Activated CD4-positive, alpha-beta T cell treated with anti-CD3 and anti-CD28 coated beads, Interleukin-2, Interleukin-4, amounts not matched to agents 100 ng/mL and 50 ng/mL, durations not matched to agents 16 hours and 8 hours (primary cell): ENCODE measurements at regions not wholly inside any gene's neighbourhood (a gene's known extent, or its start where the extent isn't known, plus 50 kb on each side); places are given as distances from the start of the nearest gene placed in this dataset.

Experiments used
- DNase-seq: peaks from one replicate; pipeline ENCODE4 v3.0.0-alpha.2; 2020; ENCODE audit warnings: low spot score

DNA sequence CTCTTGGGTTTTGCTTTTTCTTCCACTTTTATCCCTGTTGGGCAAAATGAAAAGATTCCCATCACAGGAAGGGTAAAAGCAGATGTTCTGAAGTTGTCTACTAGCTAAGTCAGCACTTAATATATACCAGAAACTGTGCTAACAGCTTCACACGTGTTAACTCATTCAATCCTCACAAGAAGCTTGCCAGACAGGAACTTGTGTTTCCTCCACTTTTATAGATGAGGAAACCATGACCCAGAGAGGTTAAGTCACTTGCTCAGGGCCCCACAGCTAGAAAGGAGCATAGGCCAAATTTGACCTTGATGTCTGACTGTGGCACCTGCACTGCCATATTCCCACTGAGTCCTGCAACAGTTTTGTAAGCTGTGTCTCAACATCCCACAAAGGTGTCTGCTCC is 76.8 kb upstream of the EPC2 start:
- no peak for DNase-seq

DNA sequence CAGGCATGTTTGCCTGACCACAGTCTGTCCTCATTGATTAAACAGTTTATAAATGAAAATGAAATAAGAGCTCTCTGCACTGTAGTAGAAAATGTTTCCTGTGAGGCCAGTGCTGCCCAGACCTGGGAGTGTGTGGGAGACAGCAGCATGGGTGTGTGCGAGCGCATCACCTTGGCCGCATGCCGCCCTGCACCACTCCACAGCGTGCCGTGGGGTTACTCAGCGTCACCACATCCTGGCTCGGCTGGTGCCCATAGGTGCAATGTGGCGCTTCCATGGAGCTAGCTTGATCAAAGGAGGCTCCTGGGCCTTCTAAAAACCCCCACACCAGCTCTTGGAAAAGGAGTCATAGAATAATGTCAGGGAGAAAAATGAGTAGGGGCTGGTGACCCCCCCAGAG is 76.0 kb upstream of the EPC2 start:
- peak; percentile 25 for DNase-seq

DNA sequence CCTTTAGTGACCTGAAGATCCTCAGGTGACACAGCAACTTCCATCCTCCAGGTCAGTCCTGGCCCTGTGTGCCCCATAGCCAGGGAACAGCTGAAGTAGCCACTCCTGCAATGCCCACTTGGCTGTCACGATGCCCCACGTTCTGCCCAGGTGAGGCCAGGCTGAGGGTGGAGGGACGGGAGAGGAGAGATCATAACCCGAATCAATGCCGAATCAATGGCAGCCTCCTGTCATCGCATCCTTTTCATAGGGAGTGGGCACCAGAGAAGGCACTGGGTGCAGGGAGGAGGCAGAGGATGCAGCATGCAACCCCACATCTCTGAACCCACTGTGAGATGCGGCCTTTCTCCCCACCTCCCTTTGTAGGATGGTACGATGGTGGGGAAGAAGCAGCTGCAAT is 75.3 kb upstream of the EPC2 start:
- no peak for DNase-seq

DNA sequence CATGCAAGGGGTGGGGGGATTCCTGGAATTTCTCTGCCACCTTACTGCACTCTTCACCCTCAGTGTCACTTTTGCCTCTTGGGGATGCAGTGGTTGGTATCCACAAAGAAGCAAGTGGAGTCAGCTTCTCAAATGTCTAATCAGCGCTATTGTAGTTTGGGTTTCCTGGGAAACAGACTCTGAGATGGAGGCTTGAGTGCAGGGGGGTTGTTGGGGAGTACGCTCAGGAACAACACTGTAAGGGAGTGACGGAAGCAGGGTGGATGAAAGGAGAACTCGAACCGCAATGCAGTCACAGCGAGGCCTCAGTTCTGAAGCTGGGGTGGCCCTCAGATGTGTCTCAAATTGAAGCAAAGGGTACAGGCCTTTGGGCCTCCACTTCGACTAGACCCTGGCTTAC is 73.6 kb upstream of the EPC2 start:
- DNase-seq: no peak

DNA sequence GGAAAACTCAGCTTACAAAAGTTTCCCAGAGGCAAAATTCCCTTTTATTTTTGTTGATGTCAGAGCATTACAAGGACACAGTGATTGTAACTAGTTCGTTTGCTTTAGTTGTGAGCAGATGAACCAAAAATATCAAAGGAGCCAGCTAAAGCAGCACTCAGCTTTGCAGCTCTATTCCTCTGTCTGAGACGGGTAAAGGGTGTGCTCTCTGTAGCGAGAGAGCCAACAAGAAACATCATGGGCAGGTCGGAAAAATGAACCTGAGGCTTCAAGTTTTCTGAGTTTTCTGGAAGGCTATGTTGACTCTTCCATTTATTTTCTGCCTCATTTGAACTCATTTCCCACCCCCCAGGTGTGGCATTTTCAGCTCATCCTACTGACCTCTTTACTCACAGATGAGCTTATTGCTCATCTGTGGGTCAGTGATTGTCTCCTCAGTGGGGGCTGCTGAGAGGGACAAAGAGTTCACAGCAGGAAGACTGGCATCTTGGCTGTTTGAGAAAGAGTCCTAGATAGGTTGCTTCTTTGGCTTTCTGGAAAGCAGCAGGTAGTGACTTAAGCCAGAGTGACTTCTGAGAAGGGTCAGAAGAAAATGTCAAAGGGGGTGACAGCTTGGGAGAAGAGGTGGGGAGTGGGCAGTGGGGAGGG is 66.6 kb upstream of the EPC2 start:
- DNase-seq: no peak

DNA sequence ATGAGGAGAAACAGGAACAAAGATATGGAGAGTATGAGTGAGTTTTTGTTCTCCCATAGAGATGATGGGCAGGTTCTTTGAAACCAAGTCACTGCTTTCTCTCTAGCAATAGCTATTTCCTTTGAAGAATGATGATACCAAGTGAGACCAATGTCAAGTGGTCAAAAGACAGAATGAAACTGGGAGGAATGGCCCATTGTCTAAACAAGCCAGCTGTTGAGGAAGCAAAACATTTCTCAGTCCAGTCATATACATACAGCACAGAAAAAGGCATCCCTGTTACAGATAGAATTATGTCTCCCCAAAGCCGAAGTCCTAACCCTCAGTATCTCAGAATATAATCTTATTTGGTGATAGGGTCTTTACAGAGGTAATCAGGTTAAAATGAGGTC is 66.1 kb upstream of the EPC2 start:
- DNase-seq: no peak

DNA sequence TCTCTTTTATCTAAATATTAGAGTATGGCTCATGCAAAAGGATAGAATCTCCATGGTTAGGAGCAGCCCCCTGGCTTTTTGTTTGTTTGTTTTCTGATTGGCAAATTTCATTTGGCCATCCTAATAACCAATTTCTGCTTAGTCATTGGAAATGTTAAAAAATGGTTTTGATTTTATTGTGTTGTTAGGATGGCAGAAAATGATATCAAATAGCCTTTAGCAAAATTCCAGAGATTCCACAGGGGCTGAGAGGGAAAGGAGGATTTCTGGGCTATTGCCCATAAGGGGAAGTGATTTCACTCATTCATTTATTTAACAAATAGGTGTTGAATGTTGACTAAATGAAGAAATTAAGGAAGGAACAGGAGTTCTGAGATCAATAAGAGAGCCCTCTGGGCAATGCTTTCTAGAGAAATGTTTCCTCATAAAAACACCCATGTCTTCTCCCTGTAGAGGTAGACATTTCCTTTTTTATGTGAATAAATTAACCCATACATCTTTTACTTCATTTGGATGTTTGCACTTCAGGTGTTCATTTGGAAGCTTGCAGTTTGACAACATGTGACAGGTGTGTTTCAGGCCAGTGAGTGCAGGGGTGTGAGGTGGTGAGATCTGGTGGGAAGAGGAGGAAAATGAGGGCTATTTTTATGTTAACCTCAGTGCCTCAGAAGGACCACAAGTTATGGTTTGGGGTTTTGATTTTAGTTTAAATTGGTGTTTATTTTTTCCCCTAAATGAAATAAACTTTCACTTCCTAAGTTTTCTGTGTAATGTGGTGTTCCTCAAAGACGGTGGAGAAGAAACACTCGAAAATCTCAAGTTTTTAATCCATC is 61.7 kb upstream of the EPC2 start:
- no peak for DNase-seq

DNA sequence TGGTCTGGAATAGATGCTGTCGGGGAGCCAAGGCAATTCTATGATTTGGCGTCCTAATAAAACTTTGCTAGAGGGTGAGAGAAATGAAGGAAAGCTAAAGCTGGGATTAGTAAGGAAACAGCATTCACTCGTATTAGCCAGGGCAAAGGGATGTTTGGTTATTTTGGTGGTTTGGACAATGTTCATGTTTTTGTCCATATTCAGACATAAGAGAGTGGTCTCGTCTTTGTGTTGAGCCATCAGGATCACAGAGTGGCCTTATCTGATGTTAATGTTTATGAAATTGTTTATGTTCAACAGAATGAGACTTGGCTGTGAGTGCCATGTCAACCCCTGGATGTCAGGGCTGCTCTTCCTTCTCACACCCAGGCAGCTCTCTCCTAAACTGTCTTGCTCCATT is 58.9 kb upstream of the EPC2 start:
- no peak for DNase-seq

DNA sequence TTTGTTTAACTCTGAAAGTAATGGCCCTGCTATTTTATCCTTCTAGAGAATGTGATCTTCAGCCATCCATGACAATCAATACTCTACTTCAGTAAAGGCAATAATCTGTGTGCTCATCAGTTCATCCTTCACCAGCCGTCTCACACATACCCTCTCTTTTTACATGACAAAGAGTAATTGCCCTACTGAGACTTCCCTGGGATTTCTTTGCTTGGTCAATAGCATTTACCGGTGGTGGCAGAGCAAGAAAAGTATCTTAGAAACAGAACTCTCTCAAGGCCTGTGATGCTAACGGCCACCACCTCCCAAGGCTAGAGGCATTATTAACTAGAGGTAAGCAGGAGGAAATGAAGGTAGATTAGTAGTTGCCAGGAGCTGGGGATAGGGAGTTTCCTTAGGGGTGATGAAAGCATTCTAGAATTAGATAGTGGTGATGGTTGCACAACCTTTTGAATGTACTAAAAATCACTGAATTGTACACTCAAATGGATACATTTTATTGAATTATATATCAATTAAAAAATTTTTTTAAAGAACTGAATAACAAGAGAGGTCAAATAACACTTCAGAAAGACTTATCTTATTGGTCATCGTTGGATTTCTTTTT is 57.9 kb upstream of the EPC2 start:
- no peak for DNase-seq

DNA sequence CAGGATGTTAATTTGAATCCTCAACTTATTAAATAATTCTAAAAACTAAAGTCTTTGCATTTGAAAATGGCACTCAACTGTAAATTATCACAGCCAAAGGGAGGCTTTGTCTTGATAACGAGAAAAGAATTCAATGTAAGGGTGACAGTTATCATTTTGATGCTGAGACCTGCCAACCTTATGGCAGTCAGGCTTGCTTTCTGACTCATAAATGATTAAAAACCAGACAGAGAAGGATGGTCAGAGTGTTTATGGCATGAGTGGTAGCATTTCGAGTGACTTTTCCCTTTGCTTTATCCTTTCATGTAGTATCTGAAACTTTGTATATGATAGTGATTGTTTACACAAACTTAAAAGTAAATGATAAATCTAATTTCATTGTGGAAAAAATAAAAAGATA is 53.9 kb upstream of the EPC2 start:
- peak; percentile 61 for DNase-seq

DNA sequence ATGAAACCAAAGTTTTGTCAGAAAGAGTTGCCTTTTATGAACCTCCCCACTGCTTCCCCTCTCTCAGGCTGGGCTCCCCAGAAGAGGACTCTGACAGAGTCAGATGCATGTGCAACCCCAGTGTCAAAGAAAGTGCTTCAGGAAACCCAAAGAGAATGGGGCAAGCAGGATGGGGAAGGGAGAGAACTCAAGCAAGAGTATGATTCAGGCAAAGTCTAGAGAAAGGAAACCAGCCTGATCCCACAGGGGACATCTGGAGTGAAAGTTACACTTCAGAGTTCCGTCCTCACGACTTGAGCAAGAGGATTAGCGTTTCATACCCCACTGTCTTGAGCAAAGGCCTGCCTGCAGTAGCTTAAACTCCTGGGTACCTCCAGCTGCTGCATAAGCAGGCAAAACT is 51.8 kb upstream of the EPC2 start:
- no peak for DNase-seq

DNA sequence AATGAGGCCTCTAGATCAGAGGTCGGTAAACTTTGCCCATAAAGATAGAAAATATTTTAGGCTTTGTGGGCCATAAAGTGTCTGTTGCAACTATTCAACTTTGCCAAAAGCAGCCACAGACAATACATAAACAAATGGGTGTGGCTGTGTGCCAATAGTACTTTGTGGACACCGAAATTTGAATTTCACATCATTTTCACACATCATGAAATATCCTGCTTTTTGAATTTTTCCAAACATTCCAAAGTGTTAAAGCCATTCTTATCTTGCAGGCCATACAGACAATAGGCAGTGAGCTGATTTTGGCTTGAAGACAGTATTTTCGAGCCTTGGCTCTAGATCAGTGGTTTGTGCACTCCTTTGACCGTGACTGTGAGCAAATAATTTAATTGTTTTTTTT is 51.1 kb upstream of the EPC2 start:
- no peak for DNase-seq

DNA sequence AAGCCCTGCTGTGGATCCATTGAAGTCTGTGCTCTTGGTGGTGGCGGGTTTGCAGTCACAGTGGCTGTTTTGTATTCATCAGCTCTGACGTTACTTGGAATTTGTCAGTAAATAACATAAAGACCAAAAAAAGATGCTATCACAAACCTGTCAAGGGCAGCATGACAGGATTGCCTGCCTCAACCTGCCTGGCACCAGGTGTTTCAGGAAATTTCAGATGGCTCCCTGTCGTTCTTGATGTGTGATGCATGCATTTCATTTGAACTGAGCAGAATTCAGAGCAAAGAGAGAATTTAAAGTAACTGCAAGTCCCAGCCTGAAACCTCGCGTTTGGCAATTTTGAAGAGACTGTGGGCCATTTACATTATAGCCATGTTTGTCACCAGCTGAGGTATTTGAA is 50.3 kb upstream of the EPC2 start:
- no peak for DNase-seq
